GM12873 (cell line): ENCODE measurements at regions not wholly inside any gene's neighbourhood (a gene's known extent, or its start where the extent isn't known, plus 50 kb on each side); places are given as distances from the start of the nearest gene placed in this dataset.

Source experiments
- TF ChIP-seq, protein P1 (sequence below): IDR thresholded peaks from 2 replicates; pipeline ENCODE4 v1.5.1; 2012; ENCODE audit warnings: low read depth, mild to moderate bottlenecking, moderate library complexity, low read length, control low read depth; ENCODE audit not compliant: insufficient read depth; ENCODE audit errors: missing control alignments

DNA sequence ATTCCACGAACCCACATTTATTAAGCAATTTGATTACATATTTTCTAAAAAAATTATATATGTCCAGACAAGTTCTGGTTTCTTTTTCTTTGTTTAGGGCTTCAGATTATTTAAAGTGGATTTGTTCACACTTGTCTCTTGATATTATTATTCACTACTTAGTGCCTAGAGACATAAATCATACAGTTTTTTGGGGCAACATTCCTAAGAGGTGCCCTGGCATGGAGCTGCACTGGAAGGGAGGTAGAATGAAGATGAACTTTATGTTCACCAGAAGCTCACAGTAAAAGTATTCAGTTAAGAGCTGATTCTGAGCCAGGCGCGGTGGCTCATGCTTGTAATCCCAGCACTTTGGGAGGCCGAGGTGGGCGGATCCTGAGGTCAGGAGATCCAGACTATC is 762.7 kb upstream of the TMEFF2 start:
- TF ChIP-seq, protein P1, sequence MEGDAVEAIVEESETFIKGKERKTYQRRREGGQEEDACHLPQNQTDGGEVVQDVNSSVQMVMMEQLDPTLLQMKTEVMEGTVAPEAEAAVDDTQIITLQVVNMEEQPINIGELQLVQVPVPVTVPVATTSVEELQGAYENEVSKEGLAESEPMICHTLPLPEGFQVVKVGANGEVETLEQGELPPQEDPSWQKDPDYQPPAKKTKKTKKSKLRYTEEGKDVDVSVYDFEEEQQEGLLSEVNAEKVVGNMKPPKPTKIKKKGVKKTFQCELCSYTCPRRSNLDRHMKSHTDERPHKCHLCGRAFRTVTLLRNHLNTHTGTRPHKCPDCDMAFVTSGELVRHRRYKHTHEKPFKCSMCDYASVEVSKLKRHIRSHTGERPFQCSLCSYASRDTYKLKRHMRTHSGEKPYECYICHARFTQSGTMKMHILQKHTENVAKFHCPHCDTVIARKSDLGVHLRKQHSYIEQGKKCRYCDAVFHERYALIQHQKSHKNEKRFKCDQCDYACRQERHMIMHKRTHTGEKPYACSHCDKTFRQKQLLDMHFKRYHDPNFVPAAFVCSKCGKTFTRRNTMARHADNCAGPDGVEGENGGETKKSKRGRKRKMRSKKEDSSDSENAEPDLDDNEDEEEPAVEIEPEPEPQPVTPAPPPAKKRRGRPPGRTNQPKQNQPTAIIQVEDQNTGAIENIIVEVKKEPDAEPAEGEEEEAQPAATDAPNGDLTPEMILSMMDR, result no peak

DNA sequence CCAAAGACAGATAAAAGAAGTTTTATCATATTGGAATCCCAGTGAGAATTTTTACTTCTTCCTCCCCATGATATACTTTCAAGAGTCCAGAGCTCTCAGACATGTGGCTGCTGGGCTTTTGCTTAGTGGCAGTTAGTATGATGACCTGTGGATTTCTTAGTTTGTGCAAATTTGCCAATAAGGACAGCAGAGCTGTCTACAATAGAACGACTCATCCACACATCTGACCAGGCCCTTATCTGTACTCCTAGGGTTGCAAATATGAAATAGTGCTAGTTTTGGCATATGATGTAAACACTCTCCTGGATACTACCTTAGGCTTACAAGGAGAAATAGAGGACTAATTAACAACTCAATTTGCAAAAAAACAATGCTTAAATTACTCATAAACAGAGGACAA is 758.4 kb upstream of the TMEFF2 start:
- TF ChIP-seq, protein P1, result no peak

DNA sequence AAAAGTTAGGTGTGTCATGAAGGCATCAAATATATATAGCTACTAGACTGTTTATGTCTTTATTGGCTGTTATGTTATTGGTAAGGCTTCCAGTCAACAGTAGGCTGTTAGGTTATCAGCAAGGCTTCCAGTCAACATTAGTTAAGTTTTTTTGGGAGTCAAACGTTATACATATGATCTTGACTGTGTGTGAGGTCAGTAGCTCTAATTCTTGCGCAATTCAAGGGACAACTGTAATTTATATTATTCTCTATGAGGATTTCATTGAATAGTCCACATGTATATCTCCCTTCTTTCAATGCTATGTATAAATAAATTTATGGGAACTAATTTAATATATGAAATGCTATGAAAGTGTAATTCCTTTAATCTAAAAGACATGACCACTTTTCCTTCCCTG is 757.5 kb upstream of the TMEFF2 start:
- TF ChIP-seq, protein P1, result no peak

DNA sequence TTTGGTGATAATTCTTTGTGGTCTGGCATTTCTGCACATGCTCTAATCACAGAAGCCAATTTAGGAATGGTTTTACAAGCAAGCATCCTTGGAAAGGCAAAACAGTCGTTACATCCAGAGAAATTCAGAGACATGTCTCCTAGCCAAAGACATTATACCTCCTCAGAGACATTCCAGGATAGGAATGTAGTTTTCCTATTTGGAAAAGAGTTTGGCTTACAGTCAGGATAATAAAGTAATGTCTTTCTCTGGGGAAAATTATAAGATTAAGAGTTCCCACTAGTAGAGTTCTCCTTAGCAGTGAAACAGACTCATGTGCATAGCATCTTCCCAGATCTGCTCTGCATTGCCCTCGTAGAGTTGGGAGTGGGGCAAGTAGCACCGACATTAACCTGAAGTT is 753.6 kb upstream of the TMEFF2 start:
- TF ChIP-seq, protein P1, result no peak

DNA sequence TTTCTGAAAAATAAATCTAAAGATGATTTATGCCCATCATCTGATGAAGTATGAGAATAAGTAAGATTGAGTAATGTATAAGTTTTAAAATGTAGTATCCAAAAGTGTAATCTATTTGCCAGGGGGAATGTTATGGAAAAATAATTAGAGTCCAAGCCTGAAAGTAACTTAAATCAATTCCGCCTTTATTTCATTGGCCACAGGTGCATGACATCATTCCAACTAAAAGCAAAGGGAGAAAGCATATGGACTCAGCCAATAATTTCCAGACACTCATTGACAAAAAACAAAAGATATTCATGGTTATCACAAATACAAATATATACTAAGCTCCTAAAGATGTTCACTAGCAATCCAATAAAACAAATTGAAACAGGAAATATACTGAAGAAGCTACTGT is 752.6 kb upstream of the TMEFF2 start:
- TF ChIP-seq, protein P1, result no peak

DNA sequence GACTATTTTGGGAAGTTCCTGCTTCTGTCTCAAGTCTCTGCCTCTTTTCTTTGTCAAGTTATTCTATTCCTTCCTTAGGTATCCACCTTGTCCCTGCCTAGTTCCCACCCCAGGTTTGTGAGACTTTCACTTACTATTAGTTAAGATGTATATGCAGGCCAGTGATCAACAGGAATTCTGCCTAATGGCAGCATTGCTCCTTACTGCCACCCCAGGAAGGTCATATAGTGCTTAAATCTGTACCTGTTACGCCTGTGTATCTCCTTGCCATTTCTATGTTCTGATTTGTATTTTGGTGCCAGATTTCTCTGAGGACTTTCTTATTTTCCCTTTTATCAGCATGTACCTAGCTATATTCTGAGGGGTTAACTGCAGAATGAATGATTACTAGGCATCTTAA is 746.0 kb upstream of the TMEFF2 start:
- TF ChIP-seq, protein P1, result no peak

DNA sequence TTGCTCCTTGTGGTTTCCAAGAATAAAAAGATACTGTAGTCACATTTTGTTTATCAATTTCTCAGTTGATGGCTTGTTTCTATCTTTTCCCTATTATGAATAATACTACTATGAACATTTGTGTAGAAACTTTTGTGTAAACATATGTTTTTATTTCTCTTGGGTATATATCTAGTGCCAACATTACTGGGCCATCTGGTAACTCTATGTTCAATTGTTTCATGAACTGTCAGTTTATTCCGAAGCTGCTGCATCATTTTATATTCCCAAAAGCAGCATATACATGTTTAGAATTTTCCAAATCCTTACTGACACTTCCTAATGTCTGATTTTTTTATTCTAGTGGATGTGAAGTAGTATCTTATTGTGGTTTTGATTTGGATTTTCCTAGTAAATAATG is 737.6 kb upstream of the TMEFF2 start:
- TF ChIP-seq, protein P1, result no peak
